ENCODE measurements at regions not wholly inside any gene's neighbourhood (a gene's known extent, or its start where the extent isn't known, plus 50 kb on each side); places are given as distances from the start of the nearest gene placed in this dataset.

GRCh38 chr9:31854187-31854586 lies 530.3 kb upstream of the ACO1 start (continued):
- TF ChIP-seq CEBPZ (IDR thresholded peaks at IDR 0.05; ENCODE audit: low read depth, low read length) (no peak), TAF1 (IDR thresholded peaks at IDR 0.05; ENCODE audit: borderline replicate concordance, low read depth, low read length) (no peak), POU2F2 (IDR thresholded peaks at IDR 0.05; ENCODE audit: borderline replicate concordance, low read depth, low read length) (no peak)

- ChIA-PET RAD21 (ENCODE audit: unreplicated experiment) (no interaction called here), SMC1A (ENCODE audit: uncharacterized antibody, unreplicated experiment) (no interaction called here), CTCF (no interaction called here), POLR2A (no interaction called here)
- Histone ChIP-seq H2AFZ (ENCODE audit: control insufficient read depth, low read depth, low read length) (no peak overlapping the region), H3K79me2 (ENCODE audit: control insufficient read depth, insufficient read depth, low read length) (no peaks in the 10 kb centered on the region), H3K36me3 (ENCODE audit: control insufficient read depth in 2 of 2, insufficient read depth in 2 of 2, low read length in 1 of 2) (no peaks in the 10 kb centered on the region), H3K27ac (ENCODE audit: control insufficient read depth, insufficient read depth) (no peak overlapping the region), H3K4me2 (ENCODE audit: control insufficient read depth, insufficient read depth) (no peak overlapping the region), H3K9ac (ENCODE audit: control insufficient read depth, insufficient read depth, low read length) (no peak overlapping the region), H3K9me3 (replicated peaks; ENCODE audit: control insufficient read depth, insufficient read depth, low read length) (no peaks in the 10 kb centered on the region), H3K4me1 (ENCODE audit: control insufficient read depth, insufficient read depth, low read length) (no peaks in the 10 kb centered on the region), H3K27me3 (replicated peaks in 1 of 2; ENCODE audit: control insufficient read depth in 2 of 2, insufficient read depth in 2 of 2, low read length in 1 of 2) (no peaks in the 10 kb centered on the region), H4K20me1 (ENCODE audit: control insufficient read depth, insufficient read depth) (no peaks in the 10 kb centered on the region), H3K4me3 (no peak overlapping the region)
- DNase-seq (ENCODE audit: low read depth, low spot score) (no peak), ATAC-seq (no peak), FAIRE-seq (no peak)
- in situ Hi-C loops (cut with MboI) (no loop called here), intact Hi-C loops (cut with micrococcal nuclease; ENCODE audit: unreplicated experiment) (no loop called here)
- WGBS (ENCODE audit: insufficient coverage, insufficient replicate concordance, low lambda C conversion rate, missing lambda C conversion rate), result 7% methylated on average over 5 of the region's 5 CpGs
- BruUV-seq (replicated peaks), result no TSS peak
- TF ChIP-seq MYB (IDR thresholded peaks at IDR 0.05; ENCODE audit: borderline replicate concordance, low read depth, low read length) (no peak), E2F8 (IDR thresholded peaks at IDR 0.05; ENCODE audit: low read depth, partially characterized antibody) (no peak), BMI1 (IDR thresholded peaks at IDR 0.05; ENCODE audit: borderline replicate concordance) (no peak), NR2C2 (IDR thresholded peaks at IDR 0.05; ENCODE audit: borderline replicate concordance, control insufficient read depth, insufficient read length, low read depth) (no peak), JUND (IDR thresholded peaks at IDR 0.05; ENCODE audit: low read depth, low read length) (no peak), NBN (IDR thresholded peaks at IDR 0.05) (no peak), KDM1A (IDR thresholded peaks at IDR 0.05; ENCODE audit: borderline replicate concordance) (no peak), FOXK2 (IDR thresholded peaks at IDR 0.05) (no peak), CHD2 (IDR thresholded peaks at IDR 0.05; ENCODE audit: borderline replicate concordance, low read depth, low read length) (no peak), EZH2 (IDR thresholded peaks at IDR 0.05; ENCODE audit: borderline replicate concordance, control insufficient read depth, low read depth, low read length) (no peak)
These were observed 515.6 kb upstream of the ACO1 start for GRCh38 chr9:31868830-31869229.
